HG03039 (cell line): ENCODE measurements at regions not wholly inside any gene's neighbourhood (a gene's known extent, or its start where the extent isn't known, plus 50 kb on each side); places are given as distances from the start of the nearest gene placed in this dataset.
"Not testable (repeated sequence)": the region's sequence is repeated elsewhere in the genome, so short reads cannot be mapped to it uniquely, and the experiment has no call there.

Experiments
- ATAC-seq: cut with Tn5 transposase; IDR thresholded peaks from one replicate; pipeline ENCODE4 v1.9.1; 2021; ENCODE audit warnings: mild to moderate bottlenecking, moderate library complexity; ENCODE audit not compliant: unreplicated experiment

- ATAC-seq = no peak
Observed at GRCh38 chr1:94769551-94769950, 50.6 kb upstream of the SLC44A3 start.

GRCh38 chr1:94768036-94768435, 52.1 kb upstream of the SLC44A3 start:
- no peak for ATAC-seq

GRCh38 chr1:94765958-94766357, 54.2 kb upstream of the SLC44A3 start:
- no peak for ATAC-seq

GRCh38 chr1:94759188-94759587, 61.0 kb upstream of the SLC44A3 start:
- no peak for ATAC-seq

- ATAC-seq = no peak
Observed at GRCh38 chr1:94757931-94758330, 62.2 kb upstream of the SLC44A3 start.

GRCh38 chr1:94755675-94756074, 64.5 kb upstream of the SLC44A3 start:
- ATAC-seq = no peak

- ATAC-seq = not testable (repeated sequence)
Observed at GRCh38 chr1:94755016-94755415, 65.1 kb upstream of the SLC44A3 start.

GRCh38 chr1:94754570-94754969, 65.6 kb upstream of the SLC44A3 start:
- ATAC-seq = no peak

- ATAC-seq = no peak
Observed at GRCh38 chr1:94754095-94754494, 66.1 kb upstream of the SLC44A3 start.

- ATAC-seq = no peak
Observed at GRCh38 chr1:94753171-94753972, 66.8 kb upstream of the SLC44A3 start.

GRCh38 chr1:94751483-94751882, 68.7 kb upstream of the SLC44A3 start:
- not testable (repeated sequence) for ATAC-seq

- no peak for ATAC-seq
Observed at GRCh38 chr1:94746635-94747525, 73.3 kb upstream of the SLC44A3 start.

- ATAC-seq = no peak
Observed at GRCh38 chr1:94745742-94746141, 74.4 kb upstream of the SLC44A3 start.

GRCh38 chr1:94743862-94744261, 76.3 kb upstream of the SLC44A3 start:
- no peak for ATAC-seq

- ATAC-seq = no peak
Observed at GRCh38 chr1:94741996-94742395, 78.2 kb upstream of the SLC44A3 start.

- ATAC-seq = no peak
Observed at GRCh38 chr1:94741510-94741909, 78.6 kb upstream of the SLC44A3 start.

- ATAC-seq = no peak
Observed at GRCh38 chr1:94739521-94740061, 80.6 kb upstream of the SLC44A3 start.

- ATAC-seq = no peak
Observed at GRCh38 chr1:94738371-94738770, 81.8 kb upstream of the SLC44A3 start.

- ATAC-seq = no peak
Observed at GRCh38 chr1:94737124-94737998, 82.8 kb upstream of the SLC44A3 start.

- no peak for ATAC-seq
Observed at GRCh38 chr1:94736549-94736948, 83.6 kb upstream of the SLC44A3 start.

GRCh38 chr1:94736073-94736472, 84.1 kb upstream of the SLC44A3 start:
- no peak for ATAC-seq
